ENCODE measurements at regions not wholly inside any gene's neighbourhood (a gene's known extent, or its start where the extent isn't known, plus 50 kb on each side); places are given as distances from the start of the nearest gene placed in this dataset.

GRCh38 chr9:8030095-8030494 lies 230.5 kb upstream of the DMAC1 start:
- TF ChIP-seq EZH2 (IDR thresholded peaks at IDR 0.05; ENCODE audit: insufficient read depth, poor library complexity, severe bottlenecking), result no peak
- TF ChIP-seq EZH2phosphoT487 (IDR thresholded peaks at IDR 0.05; ENCODE audit: insufficient read depth, low read depth), result no peak
